GM08714 (cell line): ENCODE measurements at regions not wholly inside any gene's neighbourhood (a gene's known extent, or its start where the extent isn't known, plus 50 kb on each side); places are given as distances from the start of the nearest gene placed in this dataset.
A peak's percentile ranks its signal among the peaks of the same experiment; 100 is the strongest.

Source experiments
- H3K4me3 ChIP-seq: fragments of 200-500 bp; sonication (Bioruptor generic); 2 replicates; pipeline ENCODE4 v1.5.1; 2014; ENCODE audit warnings: mild to moderate bottlenecking, low read length, inconsistent platforms
- ZNF274 ChIP-seq: IDR thresholded peaks from 2 replicates; pipeline ENCODE4 v1.6.1; 2012; ENCODE audit warnings: mild to moderate bottlenecking, low read depth, low read length

- TF ChIP-seq ZNF274: no peak
- H3K4me3 ChIP-seq: no peak overlapping the region
These were observed 448.3 kb downstream of the PCNX1 start for GRCh38 chr14:71355324-71356201.

- peak overlapping the region; percentile 55; the same call in 1 of the 2 replicates for H3K4me3 ChIP-seq
- TF ChIP-seq ZNF274: no peak
These were observed 451.1 kb downstream of the PCNX1 start for GRCh38 chr14:71358209-71358931.

- H3K4me3 ChIP-seq: peak overlapping the region; percentile 55; the same call in 1 of the 2 replicates
These were observed 451.7 kb downstream of the PCNX1 start for GRCh38 chr14:71358932-71359421.

- no peak overlapping the region for H3K4me3 ChIP-seq
- no peak for TF ChIP-seq ZNF274
These were observed 452.6 kb downstream of the PCNX1 start for GRCh38 chr14:71359823-71360222.

GRCh38 chr14:71361336-71361735 is 454.1 kb downstream of the PCNX1 start:
- no peak for TF ChIP-seq ZNF274
- H3K4me3 ChIP-seq: peak overlapping the region; percentile 45; the same call in 1 of the 2 replicates

GRCh38 chr14:71361874-71362273 is 454.6 kb downstream of the PCNX1 start:
- no peak for TF ChIP-seq ZNF274
- H3K4me3 ChIP-seq: no peak overlapping the region; the same call in 1 of the 2 replicates

- no peak overlapping the region; the same call in 1 of the 2 replicates for H3K4me3 ChIP-seq
- no peak for TF ChIP-seq ZNF274
These were observed 455.0 kb downstream of the PCNX1 start for GRCh38 chr14:71362282-71362681.

- TF ChIP-seq ZNF274: no peak
- H3K4me3 ChIP-seq: no peak overlapping the region; the same call in 1 of the 2 replicates
These were observed 455.8 kb downstream of the PCNX1 start for GRCh38 chr14:71362920-71363584.

GRCh38 chr14:71363946-71364925 is 457.0 kb downstream of the PCNX1 start:
- TF ChIP-seq ZNF274: no peak
- no peak overlapping the region for H3K4me3 ChIP-seq

GRCh38 chr14:71365361-71365760 is 458.1 kb downstream of the PCNX1 start:
- TF ChIP-seq ZNF274: no peak
- H3K4me3 ChIP-seq: no peak overlapping the region

- no peak for TF ChIP-seq ZNF274
- H3K4me3 ChIP-seq: no peak overlapping the region
These were observed 459.6 kb downstream of the PCNX1 start for GRCh38 chr14:71366861-71367260.

GRCh38 chr14:71371711-71372396 is 464.6 kb downstream of the PCNX1 start:
- no peak for TF ChIP-seq ZNF274
- H3K4me3 ChIP-seq: no peak overlapping the region

GRCh38 chr14:71372411-71372838 is 465.2 kb downstream of the PCNX1 start:
- H3K4me3 ChIP-seq: no peak overlapping the region
- TF ChIP-seq ZNF274: no peak
